WTC11 (cell line): ENCODE measurements at regions not wholly inside any gene's neighbourhood (a gene's known extent, or its start where the extent isn't known, plus 50 kb on each side); places are given as distances from the start of the nearest gene placed in this dataset.

Source experiments
- ATAC-seq: fragments of 200-7000 bp; cut with Tn5 transposase; 2 replicates; pipeline ENCODE4 v1.10.0; 2021; ENCODE audit warnings: mild to moderate bottlenecking, moderate library complexity
- CTCF ChIA-PET: fragments of 300-600 bp; sonication (Branson Sonifier 250); formaldehyde crosslinking; loops from one replicate; lab custom pipeline; 2021; ENCODE audit warnings: antibody characterized with exemption; lab: Charles Lee
- POLR2A ChIA-PET: fragments of 350-600 bp; sonication (Branson Sonifier 250); formaldehyde crosslinking; loops from one replicate; lab custom pipeline; 2021; ENCODE audit warnings: antibody characterized with exemption; lab: Charles Lee
- DNase-seq: peaks from one replicate; pipeline ENCODE4 v3.0.0; 2021; ENCODE audit warnings: low spot score
- H3K27ac Mint-ChIP-seq: 2 replicates; pipeline ENCODE4 v1.8.0; 2021; ENCODE audit warnings: mixed read lengths
- H3K27me3 Mint-ChIP-seq: 2 replicates; pipeline ENCODE4 v1.8.0; 2021; ENCODE audit warnings: low read depth, mild to moderate bottlenecking, moderate library complexity, mixed read lengths
- H3K36me3 Mint-ChIP-seq: 2 replicates; pipeline ENCODE4 v1.8.0; 2021; ENCODE audit warnings: mixed read lengths
- H3K4me1 Mint-ChIP-seq: 2 replicates; pipeline ENCODE4 v1.8.0; 2022; ENCODE audit warnings: mixed read lengths
- H3K4me3 Mint-ChIP-seq: 2 replicates; pipeline ENCODE4 v1.8.0; 2021; ENCODE audit warnings: mild to moderate bottlenecking, moderate library complexity, mixed read lengths
- H3K9me3 Mint-ChIP-seq: 2 replicates; pipeline ENCODE4 v1.8.0; 2021; ENCODE audit warnings: mixed read lengths
- ELF4 ChIP-seq: sonication (generic); formaldehyde crosslinking; IDR thresholded peaks from 2 replicates; pipeline ENCODE4 v1.8.1; 2022; ENCODE audit warnings: low read depth, mild to moderate bottlenecking, moderate library complexity, missing genetic modification reagents
- EMX1 ChIP-seq: fragments of 250-450 bp; sonication (Bioruptor Pico); IDR thresholded peaks from 2 replicates; pipeline ENCODE4 v1.8.0; 2021; ENCODE audit warnings: mild to moderate bottlenecking
- ETV6 ChIP-seq: sonication (generic); formaldehyde crosslinking; IDR thresholded peaks from 2 replicates; pipeline ENCODE4 v1.8.1; 2022; ENCODE audit warnings: mild to moderate bottlenecking, missing genetic modification reagents
- FOXJ3 ChIP-seq: sonication (generic); formaldehyde crosslinking; IDR thresholded peaks from 2 replicates; pipeline ENCODE4 v1.9.0; 2021; ENCODE audit warnings: missing genetic modification reagents, mild to moderate bottlenecking, borderline replicate concordance
- FOXP1 ChIP-seq: sonication (generic); formaldehyde crosslinking; IDR thresholded peaks from 2 replicates; pipeline ENCODE4 v1.8.0; 2022; ENCODE audit warnings: missing genetic modification reagents, mild to moderate bottlenecking, moderate library complexity, borderline replicate concordance
- KAT7 ChIP-seq: sonication (generic); formaldehyde crosslinking; IDR thresholded peaks from 2 replicates; pipeline ENCODE4 v1.8.1; 2023; ENCODE audit warnings: missing genetic modification reagents, mild to moderate bottlenecking, borderline replicate concordance
- NFE2L1 ChIP-seq: sonication (generic); formaldehyde crosslinking; IDR thresholded peaks from 2 replicates; pipeline ENCODE4 v1.8.1; 2023; ENCODE audit warnings: missing genetic modification reagents
- ZNF121 ChIP-seq: sonication (generic); formaldehyde crosslinking; IDR thresholded peaks from 2 replicates; pipeline ENCODE4 v1.8.0; 2023; ENCODE audit warnings: missing genetic modification reagents
- ZNF263 ChIP-seq: sonication (generic); formaldehyde crosslinking; IDR thresholded peaks from 2 replicates; pipeline ENCODE4 v1.8.1; 2022; ENCODE audit warnings: low read depth, mild to moderate bottlenecking, moderate library complexity, missing genetic modification reagents
- TF ChIP-seq, protein P1 (sequence below): sonication (generic); formaldehyde crosslinking; IDR thresholded peaks from 2 replicates; pipeline ENCODE4 v1.8.0; 2023; ENCODE audit warnings: missing genetic modification reagents
- TF ChIP-seq, protein P2 (sequence below): sonication (generic); formaldehyde crosslinking; IDR thresholded peaks from 2 replicates; pipeline ENCODE4 v1.8.1; 2022; ENCODE audit warnings: mild to moderate bottlenecking, moderate library complexity, missing genetic modification reagents
- TF ChIP-seq, protein P3 (sequence below): sonication (generic); formaldehyde crosslinking; IDR thresholded peaks from 2 replicates; pipeline ENCODE4 v1.8.0; 2022; ENCODE audit warnings: mild to moderate bottlenecking, missing genetic modification reagents
- TF ChIP-seq, protein P4 (sequence below): sonication (generic); formaldehyde crosslinking; conservative IDR thresholded peaks from 2 replicates; pipeline ENCODE4 v1.8.1; 2022; ENCODE audit warnings: mild to moderate bottlenecking, missing genetic modification reagents
- TF ChIP-seq, protein P5 (sequence below): sonication (generic); formaldehyde crosslinking; IDR thresholded peaks from 2 replicates; pipeline ENCODE4 v1.8.1; 2023; ENCODE audit warnings: mild to moderate bottlenecking, moderate library complexity, missing genetic modification reagents
- TF ChIP-seq, protein P6 (sequence below): fragments of 200-600 bp; IDR thresholded peaks from 2 replicates; pipeline ENCODE4 v1.8.0; 2022; ENCODE audit warnings: antibody characterized with exemption
- TF ChIP-seq, protein P7 (sequence below): sonication (generic); formaldehyde crosslinking; IDR thresholded peaks from 2 replicates; pipeline ENCODE4 v1.8.1; 2022; ENCODE audit warnings: low read depth, mild to moderate bottlenecking, moderate library complexity, missing genetic modification reagents, borderline replicate concordance
- TF ChIP-seq, protein P8 (sequence below): fragments of 250-450 bp; sonication (Bioruptor Pico); IDR thresholded peaks from 2 replicates; pipeline ENCODE4 v1.8.0; 2021; ENCODE audit warnings: mild to moderate bottlenecking

DNA sequence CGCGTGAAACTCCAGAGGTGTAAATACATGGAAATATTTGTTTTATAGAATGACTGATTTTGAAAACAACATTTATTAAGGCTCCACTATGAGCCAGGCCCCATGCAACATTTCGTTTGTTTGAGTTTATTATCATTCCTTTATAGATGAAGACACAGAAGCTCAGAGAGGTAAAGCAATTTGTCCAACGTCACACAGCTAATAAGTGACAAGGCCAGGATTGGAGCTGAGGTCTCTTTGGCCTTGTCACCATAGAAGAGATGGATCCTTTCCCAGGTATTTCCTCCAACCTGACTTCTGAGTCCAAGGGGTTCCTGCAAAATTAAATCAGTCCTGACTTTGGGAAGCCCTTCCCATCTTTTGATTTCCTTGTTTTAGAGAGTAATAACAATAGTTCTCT lies 98.0 kb downstream of the SYF2 start (continued):
- TF ChIP-seq, protein P1, sequence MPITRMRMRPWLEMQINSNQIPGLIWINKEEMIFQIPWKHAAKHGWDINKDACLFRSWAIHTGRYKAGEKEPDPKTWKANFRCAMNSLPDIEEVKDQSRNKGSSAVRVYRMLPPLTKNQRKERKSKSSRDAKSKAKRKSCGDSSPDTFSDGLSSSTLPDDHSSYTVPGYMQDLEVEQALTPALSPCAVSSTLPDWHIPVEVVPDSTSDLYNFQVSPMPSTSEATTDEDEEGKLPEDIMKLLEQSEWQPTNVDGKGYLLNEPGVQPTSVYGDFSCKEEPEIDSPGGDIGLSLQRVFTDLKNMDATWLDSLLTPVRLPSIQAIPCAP (CRISPR knock-in tag) = no peak
- TF ChIP-seq ZNF263 (CRISPR knock-in tag) (no peak), FOXJ3 (no peak), FOXP1 (CRISPR knock-in tag) (no peak)
- TF ChIP-seq, protein P2, sequence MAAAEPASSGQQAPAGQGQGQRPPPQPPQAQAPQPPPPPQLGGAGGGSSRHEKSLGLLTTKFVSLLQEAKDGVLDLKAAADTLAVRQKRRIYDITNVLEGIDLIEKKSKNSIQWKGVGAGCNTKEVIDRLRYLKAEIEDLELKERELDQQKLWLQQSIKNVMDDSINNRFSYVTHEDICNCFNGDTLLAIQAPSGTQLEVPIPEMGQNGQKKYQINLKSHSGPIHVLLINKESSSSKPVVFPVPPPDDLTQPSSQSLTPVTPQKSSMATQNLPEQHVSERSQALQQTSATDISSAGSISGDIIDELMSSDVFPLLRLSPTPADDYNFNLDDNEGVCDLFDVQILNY (CRISPR knock-in tag) = no peak

DNA sequence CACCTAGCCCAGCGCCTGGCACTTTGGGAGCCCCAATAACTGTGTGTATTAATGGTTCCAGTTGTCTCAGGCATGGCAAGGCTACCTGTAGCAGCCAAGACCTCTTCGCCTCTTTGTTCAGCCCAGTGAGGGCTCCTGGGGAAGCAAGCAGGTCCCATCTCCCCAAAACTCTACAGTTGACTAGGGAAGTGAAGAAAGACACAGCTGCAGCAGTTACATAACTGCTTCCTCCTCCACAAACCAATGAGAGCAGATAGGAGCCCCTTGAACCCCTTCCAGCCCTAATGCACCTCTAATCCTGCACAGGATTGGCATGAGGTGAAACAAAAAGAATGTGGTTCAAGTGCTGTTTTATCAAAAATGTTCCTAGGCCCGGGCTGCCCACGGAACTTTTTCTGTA lies 100.5 kb downstream of the SYF2 start:
- no peak for TF ChIP-seq ELF4 (CRISPR knock-in tag)
- no peaks in the 10 kb centered on the region; the same call in 1 of the 2 replicates for H3K27me3 Mint-ChIP-seq
- H3K36me3 Mint-ChIP-seq = no peaks in the 10 kb centered on the region
- no peak for DNase-seq
- no peaks in the 10 kb centered on the region for H3K9me3 Mint-ChIP-seq
- H3K4me3 Mint-ChIP-seq = no peak overlapping the region
- no peak overlapping the region for H3K27ac Mint-ChIP-seq
- ATAC-seq = no peak
- ChIA-PET CTCF (no interaction called here), POLR2A (no interaction called here)
- H3K4me1 Mint-ChIP-seq = peaks cover 3% of the 10 kb centered on the region; the same call in 1 of the 2 replicates

DNA sequence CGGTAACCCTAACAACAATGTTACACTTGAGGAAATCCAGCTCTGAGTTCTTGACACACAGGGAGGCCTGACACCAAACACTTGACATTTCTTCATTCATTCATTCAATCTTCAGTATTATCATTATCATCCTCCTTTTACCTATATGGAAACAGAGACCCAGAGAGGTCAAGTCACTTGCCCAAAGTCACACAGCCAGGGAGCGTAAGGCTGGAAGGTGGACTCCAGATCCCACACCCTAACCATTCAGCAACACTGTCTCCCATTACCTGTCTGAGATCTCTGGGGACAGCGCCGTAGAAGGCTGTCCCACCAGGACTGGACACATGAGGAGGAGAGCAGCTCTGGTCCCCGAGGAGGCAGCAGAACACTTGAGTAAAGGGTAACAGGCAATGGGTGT lies 101.4 kb downstream of the SYF2 start:
- H3K36me3 Mint-ChIP-seq = no peaks in the 10 kb centered on the region
- no peak overlapping the region for H3K4me3 Mint-ChIP-seq
- no peak for ATAC-seq
- TF ChIP-seq, protein P3, sequence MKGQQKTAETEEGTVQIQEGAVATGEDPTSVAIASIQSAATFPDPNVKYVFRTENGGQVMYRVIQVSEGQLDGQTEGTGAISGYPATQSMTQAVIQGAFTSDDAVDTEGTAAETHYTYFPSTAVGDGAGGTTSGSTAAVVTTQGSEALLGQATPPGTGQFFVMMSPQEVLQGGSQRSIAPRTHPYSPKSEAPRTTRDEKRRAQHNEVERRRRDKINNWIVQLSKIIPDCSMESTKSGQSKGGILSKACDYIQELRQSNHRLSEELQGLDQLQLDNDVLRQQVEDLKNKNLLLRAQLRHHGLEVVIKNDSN (CRISPR knock-in tag) = no peak
- H3K27me3 Mint-ChIP-seq = no peaks in the 10 kb centered on the region; the same call in 1 of the 2 replicates
- H3K27ac Mint-ChIP-seq = no peak overlapping the region
- peaks cover 7% of the 10 kb centered on the region for H3K9me3 Mint-ChIP-seq
- ChIA-PET CTCF (no interaction called here), POLR2A (no interaction called here)
- DNase-seq = no peak
- peaks cover 3% of the 10 kb centered on the region; the same call in 1 of the 2 replicates for H3K4me1 Mint-ChIP-seq

DNA sequence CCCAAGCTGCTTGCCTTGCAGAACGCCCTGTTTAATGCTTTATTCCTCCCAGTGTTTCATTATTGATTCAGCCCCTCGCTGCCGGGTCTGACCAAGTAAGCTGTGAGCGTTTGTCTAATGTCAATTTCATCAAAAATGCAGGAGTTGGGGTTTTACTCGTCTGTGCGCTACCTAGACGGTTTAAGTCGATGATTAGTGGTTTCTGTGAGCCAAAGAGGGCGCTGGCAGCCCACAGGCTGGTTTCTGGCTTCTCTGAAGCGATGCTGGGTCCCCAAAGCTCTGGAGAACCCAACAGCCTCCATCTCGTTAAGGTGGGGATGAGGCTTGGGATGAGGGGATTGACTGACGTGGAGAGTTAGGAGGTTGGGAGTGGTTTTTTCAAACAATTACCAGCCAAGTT lies 102.9 kb downstream of the SYF2 start:
- DNase-seq (no peak), ATAC-seq (no peak)
- no peaks in the 10 kb centered on the region for H3K4me1 Mint-ChIP-seq
- POLR2A ChIA-PET = no interaction called here
- no peaks in the 10 kb centered on the region for H3K36me3 Mint-ChIP-seq
- H3K27ac Mint-ChIP-seq = no peak overlapping the region
- CTCF ChIA-PET = interaction anchor here (1.0 to 1.2 kb wide), 2 partner anchors 12 to 79 kb away, joined by 3 read pairs; no protein-coding TSS in a partner anchor
- H3K4me3 Mint-ChIP-seq = no peak overlapping the region
- peaks cover 7% of the 10 kb centered on the region for H3K9me3 Mint-ChIP-seq
- no peaks in the 10 kb centered on the region; the same call in 1 of the 2 replicates for H3K27me3 Mint-ChIP-seq
- TF ChIP-seq ZNF121 (CRISPR knock-in tag) (no peak), KAT7 (CRISPR knock-in tag) (no peak), ETV6 (CRISPR knock-in tag) (no peak), EMX1 (no peak), NFE2L1 (CRISPR knock-in tag) (no peak)
- TF ChIP-seq, protein P2 (CRISPR knock-in tag) = no peak
- TF ChIP-seq, protein P4, sequence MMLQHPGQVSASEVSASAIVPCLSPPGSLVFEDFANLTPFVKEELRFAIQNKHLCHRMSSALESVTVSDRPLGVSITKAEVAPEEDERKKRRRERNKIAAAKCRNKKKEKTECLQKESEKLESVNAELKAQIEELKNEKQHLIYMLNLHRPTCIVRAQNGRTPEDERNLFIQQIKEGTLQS (CRISPR knock-in tag) = no peak
- TF ChIP-seq, protein P5, sequence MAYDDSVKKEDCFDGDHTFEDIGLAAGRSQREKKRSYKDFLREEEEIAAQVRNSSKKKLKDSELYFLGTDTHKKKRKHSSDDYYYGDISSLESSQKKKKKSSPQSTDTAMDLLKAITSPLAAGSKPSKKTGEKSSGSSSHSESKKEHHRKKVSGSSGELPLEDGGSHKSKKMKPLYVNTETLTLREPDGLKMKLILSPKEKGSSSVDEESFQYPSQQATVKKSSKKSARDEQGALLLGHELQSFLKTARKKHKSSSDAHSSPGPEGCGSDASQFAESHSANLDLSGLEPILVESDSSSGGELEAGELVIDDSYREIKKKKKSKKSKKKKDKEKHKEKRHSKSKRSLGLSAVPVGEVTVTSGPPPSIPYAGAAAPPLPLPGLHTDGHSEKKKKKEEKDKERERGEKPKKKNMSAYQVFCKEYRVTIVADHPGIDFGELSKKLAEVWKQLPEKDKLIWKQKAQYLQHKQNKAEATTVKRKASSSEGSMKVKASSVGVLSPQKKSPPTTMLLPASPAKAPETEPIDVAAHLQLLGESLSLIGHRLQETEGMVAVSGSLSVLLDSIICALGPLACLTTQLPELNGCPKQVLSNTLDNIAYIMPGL = no peak
- TF ChIP-seq, protein P6, sequence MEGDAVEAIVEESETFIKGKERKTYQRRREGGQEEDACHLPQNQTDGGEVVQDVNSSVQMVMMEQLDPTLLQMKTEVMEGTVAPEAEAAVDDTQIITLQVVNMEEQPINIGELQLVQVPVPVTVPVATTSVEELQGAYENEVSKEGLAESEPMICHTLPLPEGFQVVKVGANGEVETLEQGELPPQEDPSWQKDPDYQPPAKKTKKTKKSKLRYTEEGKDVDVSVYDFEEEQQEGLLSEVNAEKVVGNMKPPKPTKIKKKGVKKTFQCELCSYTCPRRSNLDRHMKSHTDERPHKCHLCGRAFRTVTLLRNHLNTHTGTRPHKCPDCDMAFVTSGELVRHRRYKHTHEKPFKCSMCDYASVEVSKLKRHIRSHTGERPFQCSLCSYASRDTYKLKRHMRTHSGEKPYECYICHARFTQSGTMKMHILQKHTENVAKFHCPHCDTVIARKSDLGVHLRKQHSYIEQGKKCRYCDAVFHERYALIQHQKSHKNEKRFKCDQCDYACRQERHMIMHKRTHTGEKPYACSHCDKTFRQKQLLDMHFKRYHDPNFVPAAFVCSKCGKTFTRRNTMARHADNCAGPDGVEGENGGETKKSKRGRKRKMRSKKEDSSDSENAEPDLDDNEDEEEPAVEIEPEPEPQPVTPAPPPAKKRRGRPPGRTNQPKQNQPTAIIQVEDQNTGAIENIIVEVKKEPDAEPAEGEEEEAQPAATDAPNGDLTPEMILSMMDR = no peak
- TF ChIP-seq, protein P1 (CRISPR knock-in tag) = no peak
- TF ChIP-seq, protein P7, sequence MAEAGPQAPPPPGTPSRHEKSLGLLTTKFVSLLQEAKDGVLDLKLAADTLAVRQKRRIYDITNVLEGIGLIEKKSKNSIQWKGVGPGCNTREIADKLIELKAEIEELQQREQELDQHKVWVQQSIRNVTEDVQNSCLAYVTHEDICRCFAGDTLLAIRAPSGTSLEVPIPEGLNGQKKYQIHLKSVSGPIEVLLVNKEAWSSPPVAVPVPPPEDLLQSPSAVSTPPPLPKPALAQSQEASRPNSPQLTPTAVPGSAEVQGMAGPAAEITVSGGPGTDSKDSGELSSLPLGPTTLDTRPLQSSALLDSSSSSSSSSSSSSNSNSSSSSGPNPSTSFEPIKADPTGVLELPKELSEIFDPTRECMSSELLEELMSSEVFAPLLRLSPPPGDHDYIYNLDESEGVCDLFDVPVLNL (CRISPR knock-in tag) = no peak
- TF ChIP-seq, protein P8, sequence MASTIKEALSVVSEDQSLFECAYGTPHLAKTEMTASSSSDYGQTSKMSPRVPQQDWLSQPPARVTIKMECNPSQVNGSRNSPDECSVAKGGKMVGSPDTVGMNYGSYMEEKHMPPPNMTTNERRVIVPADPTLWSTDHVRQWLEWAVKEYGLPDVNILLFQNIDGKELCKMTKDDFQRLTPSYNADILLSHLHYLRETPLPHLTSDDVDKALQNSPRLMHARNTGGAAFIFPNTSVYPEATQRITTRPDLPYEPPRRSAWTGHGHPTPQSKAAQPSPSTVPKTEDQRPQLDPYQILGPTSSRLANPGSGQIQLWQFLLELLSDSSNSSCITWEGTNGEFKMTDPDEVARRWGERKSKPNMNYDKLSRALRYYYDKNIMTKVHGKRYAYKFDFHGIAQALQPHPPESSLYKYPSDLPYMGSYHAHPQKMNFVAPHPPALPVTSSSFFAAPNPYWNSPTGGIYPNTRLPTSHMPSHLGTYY (CRISPR knock-in tag) = no peak
